ENCODE measurements at regions not wholly inside any gene's neighbourhood (a gene's known extent, or its start where the extent isn't known, plus 50 kb on each side); places are given as distances from the start of the nearest gene placed in this dataset.

GRCh38 chr6:170033666-170034065, 257.2 kb downstream of the DLL1 start:
- Histone ChIP-seq H3K79me2 (no peaks in the 10 kb centered on the region), H3K4me1 (no peaks in the 10 kb centered on the region), H3K27ac (no peak overlapping the region), H3K4me3 (ENCODE audit: low read depth, low read length) (no peak overlapping the region), H3K36me3 (ENCODE audit: control insufficient read depth, insufficient read depth, low read length) (no peaks in the 10 kb centered on the region), H3K9me3 (ENCODE audit: control insufficient read depth, low read length) (no peaks in the 10 kb centered on the region), H3K9ac (no peak overlapping the region), H3K27me3 (ENCODE audit: control insufficient read depth, insufficient read depth, low read length) (no peaks in the 10 kb centered on the region), H2AFZ (no peak overlapping the region), H3K4me2 (ENCODE audit: low read length) (no peak overlapping the region)
- TF ChIP-seq, protein P1, sequence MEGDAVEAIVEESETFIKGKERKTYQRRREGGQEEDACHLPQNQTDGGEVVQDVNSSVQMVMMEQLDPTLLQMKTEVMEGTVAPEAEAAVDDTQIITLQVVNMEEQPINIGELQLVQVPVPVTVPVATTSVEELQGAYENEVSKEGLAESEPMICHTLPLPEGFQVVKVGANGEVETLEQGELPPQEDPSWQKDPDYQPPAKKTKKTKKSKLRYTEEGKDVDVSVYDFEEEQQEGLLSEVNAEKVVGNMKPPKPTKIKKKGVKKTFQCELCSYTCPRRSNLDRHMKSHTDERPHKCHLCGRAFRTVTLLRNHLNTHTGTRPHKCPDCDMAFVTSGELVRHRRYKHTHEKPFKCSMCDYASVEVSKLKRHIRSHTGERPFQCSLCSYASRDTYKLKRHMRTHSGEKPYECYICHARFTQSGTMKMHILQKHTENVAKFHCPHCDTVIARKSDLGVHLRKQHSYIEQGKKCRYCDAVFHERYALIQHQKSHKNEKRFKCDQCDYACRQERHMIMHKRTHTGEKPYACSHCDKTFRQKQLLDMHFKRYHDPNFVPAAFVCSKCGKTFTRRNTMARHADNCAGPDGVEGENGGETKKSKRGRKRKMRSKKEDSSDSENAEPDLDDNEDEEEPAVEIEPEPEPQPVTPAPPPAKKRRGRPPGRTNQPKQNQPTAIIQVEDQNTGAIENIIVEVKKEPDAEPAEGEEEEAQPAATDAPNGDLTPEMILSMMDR (IDR thresholded peaks at IDR 0.05), result no peak

- no peak overlapping the region for H3K27ac ChIP-seq
- H2AFZ ChIP-seq, result no peak overlapping the region
- H3K36me3 ChIP-seq (ENCODE audit: control insufficient read depth, insufficient read depth, low read length), result no peaks in the 10 kb centered on the region
- no peaks in the 10 kb centered on the region for H3K79me2 ChIP-seq
- TF ChIP-seq, protein P1 (IDR thresholded peaks at IDR 0.05), result no peak
- H3K4me3 ChIP-seq (ENCODE audit: low read depth, low read length), result no peak overlapping the region
- no peaks in the 10 kb centered on the region for H3K9me3 ChIP-seq (ENCODE audit: control insufficient read depth, low read length)
- no peak overlapping the region for H3K9ac ChIP-seq
- H3K4me2 ChIP-seq (ENCODE audit: low read length), result no peak overlapping the region
- no peaks in the 10 kb centered on the region for H3K27me3 ChIP-seq (ENCODE audit: control insufficient read depth, insufficient read depth, low read length)
- no peaks in the 10 kb centered on the region for H3K4me1 ChIP-seq
These were observed 258.1 kb downstream of the DLL1 start for GRCh38 chr6:170032706-170033309.

DNA sequence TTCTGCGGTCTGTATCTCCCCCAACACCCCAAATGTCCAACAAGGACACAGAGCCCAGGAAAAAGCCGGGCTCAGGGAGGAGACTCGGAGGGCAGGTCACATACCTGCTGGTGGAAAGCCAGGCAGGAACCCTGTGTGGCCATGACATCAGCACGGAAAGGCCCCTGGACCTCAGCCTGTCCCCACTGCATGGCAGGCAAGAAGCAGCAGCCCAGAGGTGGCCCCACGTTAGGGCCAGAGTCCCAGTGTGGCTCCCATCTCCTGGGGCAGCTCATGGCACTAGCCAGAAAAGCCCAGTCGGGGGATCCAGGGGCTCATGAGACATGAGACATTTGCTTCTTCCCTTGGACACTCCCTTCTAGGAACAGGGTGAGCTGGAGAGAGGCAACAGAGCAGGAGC, 258.7 kb downstream of the DLL1 start:
- Histone ChIP-seq H2AFZ (no peak overlapping the region), H3K27me3 (ENCODE audit: control insufficient read depth, insufficient read depth, low read length) (no peaks in the 10 kb centered on the region), H3K27ac (no peak overlapping the region), H3K9me3 (ENCODE audit: control insufficient read depth, low read length) (no peaks in the 10 kb centered on the region), H3K36me3 (ENCODE audit: control insufficient read depth, insufficient read depth, low read length) (no peaks in the 10 kb centered on the region), H3K9ac (no peak overlapping the region), H3K4me2 (ENCODE audit: low read length) (no peak overlapping the region), H3K4me1 (no peaks in the 10 kb centered on the region), H3K4me3 (ENCODE audit: low read depth, low read length) (no peak overlapping the region), H3K79me2 (no peaks in the 10 kb centered on the region)
- TF ChIP-seq, protein P1 (IDR thresholded peaks at IDR 0.05), result no peak

DNA sequence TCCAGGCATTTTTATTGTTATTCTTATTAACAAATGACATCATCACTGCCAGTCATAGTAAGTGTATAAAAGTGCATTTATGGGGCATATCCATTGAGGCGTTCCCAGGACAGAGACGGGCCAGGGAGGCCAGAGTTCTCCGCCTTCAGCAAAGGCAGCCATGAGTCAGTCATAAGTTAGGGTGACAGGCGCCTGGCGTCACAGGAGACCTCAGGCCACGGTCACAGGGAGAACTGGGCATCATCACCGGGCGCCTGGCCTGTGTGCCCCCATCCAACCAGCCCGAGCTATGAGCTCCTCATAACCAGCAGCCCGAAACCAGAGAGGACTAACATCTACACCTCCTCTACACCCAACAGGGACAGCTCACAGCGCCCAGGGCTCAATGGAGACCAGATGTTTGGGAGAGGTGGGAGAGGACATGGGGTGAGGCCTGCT, 259.2 kb downstream of the DLL1 start:
- Histone ChIP-seq H3K9me3 (ENCODE audit: control insufficient read depth, low read length) (no peaks in the 10 kb centered on the region), H3K9ac (no peak overlapping the region), H3K36me3 (ENCODE audit: control insufficient read depth, insufficient read depth, low read length) (no peaks in the 10 kb centered on the region), H3K4me1 (no peaks in the 10 kb centered on the region), H3K4me2 (ENCODE audit: low read length) (no peak overlapping the region), H3K27ac (no peak overlapping the region), H3K27me3 (ENCODE audit: control insufficient read depth, insufficient read depth, low read length) (no peaks in the 10 kb centered on the region), H3K4me3 (ENCODE audit: low read depth, low read length) (no peak overlapping the region), H3K79me2 (no peaks in the 10 kb centered on the region), H2AFZ (no peak overlapping the region)
- TF ChIP-seq, protein P1 (IDR thresholded peaks at IDR 0.05), result no peak

DNA sequence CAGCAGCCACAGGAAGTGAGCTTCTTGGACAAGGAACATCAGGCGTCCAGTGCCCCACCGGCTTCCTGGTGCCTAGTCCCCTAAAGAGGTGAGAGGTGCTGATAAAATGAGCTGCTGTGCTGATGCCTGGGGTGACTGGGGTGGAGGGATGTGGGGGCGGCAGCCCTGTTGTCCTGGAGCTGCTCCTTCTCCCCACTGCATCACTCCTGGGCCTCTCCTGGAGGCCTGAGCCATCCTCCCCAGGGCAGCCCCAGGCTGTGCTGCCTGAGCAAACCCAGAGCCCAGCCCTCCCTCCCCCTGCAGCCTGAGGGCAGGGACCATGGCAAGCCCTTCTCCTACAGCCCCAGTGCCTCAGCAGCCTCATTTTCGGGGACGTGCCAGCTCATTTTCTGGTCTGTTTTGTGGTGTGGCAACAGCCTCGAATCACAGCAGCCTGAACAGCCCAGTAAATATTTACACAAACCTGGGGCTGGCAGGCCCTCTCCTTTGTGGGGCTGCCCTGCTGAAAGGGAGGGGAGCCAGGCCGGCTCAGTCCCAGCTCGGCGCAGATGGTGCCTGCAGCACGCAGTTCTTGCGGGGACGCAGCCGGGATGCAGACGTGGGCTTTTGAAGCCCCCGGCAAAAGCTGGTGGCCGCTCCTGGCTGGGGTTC, 259.9 kb downstream of the DLL1 start:
- Histone ChIP-seq H3K4me2 (ENCODE audit: low read length) (no peak overlapping the region), H3K4me1 (no peaks in the 10 kb centered on the region), H3K9ac (no peak overlapping the region), H2AFZ (no peak overlapping the region), H3K4me3 (ENCODE audit: low read depth, low read length) (no peak overlapping the region), H3K36me3 (ENCODE audit: control insufficient read depth, insufficient read depth, low read length) (no peaks in the 10 kb centered on the region), H3K27me3 (ENCODE audit: control insufficient read depth, insufficient read depth, low read length) (no peaks in the 10 kb centered on the region), H3K9me3 (ENCODE audit: control insufficient read depth, low read length) (no peaks in the 10 kb centered on the region), H3K27ac (no peak overlapping the region), H3K79me2 (no peaks in the 10 kb centered on the region)
- TF ChIP-seq, protein P1 (IDR thresholded peaks at IDR 0.05), result no peak
